Umbilical cord (tissue), 1 donor: ENCODE measurements at regions not wholly inside any gene's neighbourhood (a gene's known extent, or its start where the extent isn't known, plus 50 kb on each side); places are given as distances from the start of the nearest gene placed in this dataset.

Source experiments
- DNase-seq: peaks from one replicate; pipeline ENCODE4 v3.0.0-alpha.2; 2015; ENCODE audit warnings: low spot score

GRCh38 chr15:81529481-81529880, 155.5 kb upstream of the TMC3 start:
- no peak for DNase-seq

- no peak for DNase-seq
Observed at GRCh38 chr15:81526029-81526428, 152.0 kb upstream of the TMC3 start.

GRCh38 chr15:81524496-81524895, 150.5 kb upstream of the TMC3 start:
- no peak for DNase-seq

- DNase-seq, result no peak
Observed at GRCh38 chr15:81523867-81524266, 149.9 kb upstream of the TMC3 start.

GRCh38 chr15:81520480-81520879, 146.5 kb upstream of the TMC3 start:
- no peak for DNase-seq

- peak; percentile 12 for DNase-seq
Observed at GRCh38 chr15:81516461-81516860, 142.4 kb upstream of the TMC3 start.

- no peak for DNase-seq
Observed at GRCh38 chr15:81516012-81516411, 142.0 kb upstream of the TMC3 start.

- peak; percentile 26 for DNase-seq
Observed at GRCh38 chr15:81514725-81515124, 140.7 kb upstream of the TMC3 start.

- DNase-seq, result no peak
Observed at GRCh38 chr15:81511138-81511537, 137.1 kb upstream of the TMC3 start.

GRCh38 chr15:81507831-81508230, 133.8 kb upstream of the TMC3 start:
- DNase-seq, result no peak

- no peak for DNase-seq
Observed at GRCh38 chr15:81506936-81507335, 132.9 kb upstream of the TMC3 start.

GRCh38 chr15:81506071-81506470, 132.1 kb upstream of the TMC3 start:
- DNase-seq, result no peak

- DNase-seq, result peak; percentile 12
Observed at GRCh38 chr15:81504170-81504905, 130.3 kb upstream of the TMC3 start.

GRCh38 chr15:81502439-81502838, 128.4 kb upstream of the TMC3 start:
- no peak for DNase-seq

GRCh38 chr15:81500081-81500480, 126.1 kb upstream of the TMC3 start:
- no peak for DNase-seq

- DNase-seq, result no peak
Observed at GRCh38 chr15:81498294-81498693, 124.3 kb upstream of the TMC3 start.

GRCh38 chr15:81497238-81497637, 123.2 kb upstream of the TMC3 start:
- DNase-seq, result no peak

- no peak for DNase-seq
Observed at GRCh38 chr15:81495780-81496467, 121.9 kb upstream of the TMC3 start.

GRCh38 chr15:81492969-81493645, 119.1 kb upstream of the TMC3 start:
- DNase-seq, result no peak

GRCh38 chr15:81492331-81492968, 118.4 kb upstream of the TMC3 start:
- DNase-seq, result peak; percentile 64

GRCh38 chr15:81491414-81492096, 117.5 kb upstream of the TMC3 start:
- DNase-seq, result no peak

- no peak for DNase-seq
Observed at GRCh38 chr15:81485806-81486205, 111.8 kb upstream of the TMC3 start.
